A549 (cell line): ENCODE measurements at regions not wholly inside any gene's neighbourhood (a gene's known extent, or its start where the extent isn't known, plus 50 kb on each side); places are given as distances from the start of the nearest gene placed in this dataset.
"Not testable (repeated sequence)": the region's sequence is repeated elsewhere in the genome, so short reads cannot be mapped to it uniquely, and the experiment has no call there.

ENCODE experiments used
- ATAC-seq, 2 experiments: fragments of 200-7000 bp in 1 of 2; fragments of >200 bp in 1 of 2; cut with Nextera tagmentation in 1 of 2; cut with Tn5 transposase in 1 of 2; 3 replicates each; pipeline versions ENCODE4 v1.8.0 to v1.9.1; 2018 to 2020; ENCODE audit warnings: mild to moderate bottlenecking in 1 of 2, moderate library complexity in 1 of 2
- CTCF ChIA-PET: fragments of 300-600 bp; sonication (Branson Sonifier 250); formaldehyde crosslinking; extraction: SDS; loops from one replicate; lab custom pipeline; 2021; ENCODE audit warnings: antibody characterized with exemption, inconsistent platforms; lab: Yijun Ruan, JAX
- POLR2A ChIA-PET: fragments of 350-600 bp; formaldehyde crosslinking; extraction: SDS; loops from one replicate; lab custom pipeline; 2021; ENCODE audit warnings: antibody characterized with exemption, inconsistent platforms; lab: Yijun Ruan, JAX
- DNase-seq, 2 experiments: peaks; one replicate each; pipeline versions ENCODE4 v3.0.0 to v3.0.0-alpha.2; 2011 to 2016; ENCODE audit warnings: low read depth in 1 of 2, low spot score in 1 of 2
- FAIRE-seq: peaks from 2 replicates; lab custom pipeline; 2011; peaks lifted over from hg19 to GRCh38; lab: Jason Lieb, UNC
- H3K27ac ChIP-seq, 2 experiments: fragments of >200 bp; sonication (Bioruptor Twin); formaldehyde crosslinking; 3 replicates each; pipeline ENCODE4 v1.5.1; 2016 to 2017
- H3K4me1 ChIP-seq: fragments of >200 bp; sonication (Bioruptor Twin); formaldehyde crosslinking; 3 replicates; pipeline ENCODE4 v1.6.1; 2016
- H3K4me2 ChIP-seq: fragments of >200 bp; sonication (Bioruptor Twin); formaldehyde crosslinking; 3 replicates; pipeline ENCODE4 v1.6.1; 2016
- H3K4me3 ChIP-seq: fragments of >200 bp; sonication (Bioruptor Twin); formaldehyde crosslinking; 3 replicates; pipeline ENCODE4 v1.5.1; 2016
- H3K9me3 ChIP-seq: fragments of >200 bp; sonication (Bioruptor Twin); formaldehyde crosslinking; 3 replicates; pipeline ENCODE4 v1.6.1; 2016
- CBX2 ChIP-seq: fragments of 200-600 bp; sonication (generic); IDR thresholded peaks from 2 replicates; pipeline ENCODE4 v1.6.1; 2016; ENCODE audit warnings: low read depth, mild to moderate bottlenecking, borderline replicate concordance
- CHD2 ChIP-seq: fragments of 150-350 bp; IDR thresholded peaks from 2 replicates; pipeline ENCODE4 v1.6.1; 2014; ENCODE audit warnings: low read length; ENCODE audit not compliant: partially characterized antibody
- CHD4 ChIP-seq: fragments of 200-600 bp; sonication (generic); IDR thresholded peaks from 2 replicates; pipeline ENCODE4 v1.6.1; 2016; ENCODE audit warnings: antibody characterized with exemption, mild to moderate bottlenecking, borderline replicate concordance
- EHMT2 ChIP-seq: fragments of 200-600 bp; sonication (generic); IDR thresholded peaks from 2 replicates; pipeline ENCODE4 v1.6.1; 2016; ENCODE audit warnings: antibody characterized with exemption, low read depth, mild to moderate bottlenecking, moderate library complexity
- ELK1 ChIP-seq: fragments of 150-350 bp; IDR thresholded peaks from 2 replicates; pipeline ENCODE4 v1.6.1; 2014; ENCODE audit warnings: low read depth, mild to moderate bottlenecking, low read length
- EP300 ChIP-seq, 2 experiments: fragments of >200 bp; sonication (Bioruptor Twin); formaldehyde crosslinking; IDR thresholded peaks; 2 replicates in 1 of 2; 3 replicates in 1 of 2; pipeline ENCODE4 v1.6.1; 2016 to 2017
- FOSL2 ChIP-seq, 2 experiments: fragments of 450-650 bp in 1 of 2; fragments of >200 bp in 1 of 2; sonication (Bioruptor Twin) in 1 of 2; formaldehyde crosslinking; IDR thresholded peaks; 2 replicates each; pipeline versions ENCODE4 v1.5.0 to v1.6.1; 2016 to 2020; ENCODE audit warnings: mild to moderate bottlenecking in 1 of 2, moderate library complexity in 1 of 2
- FOXS1 ChIP-seq: fragments of 250-450 bp; sonication (Bioruptor Pico); IDR thresholded peaks from 2 replicates; pipeline ENCODE4 v1.5.0; 2020; ENCODE audit warnings: mild to moderate bottlenecking, moderate library complexity
- HES2 ChIP-seq: fragments of >200 bp; sonication (Bioruptor Twin); formaldehyde crosslinking; IDR thresholded peaks from 2 replicates; pipeline ENCODE4 v1.6.1; 2016
- HOXB5 ChIP-seq: fragments of 250-450 bp; sonication (Bioruptor Pico); IDR thresholded peaks from 2 replicates; pipeline ENCODE4 v1.5.0; 2020; ENCODE audit warnings: mild to moderate bottlenecking, moderate library complexity
- JUN ChIP-seq, 2 experiments: fragments of >200 bp; sonication (Bioruptor Twin); formaldehyde crosslinking; IDR thresholded peaks; 2 replicates in 1 of 2; 3 replicates in 1 of 2; pipeline ENCODE4 v1.6.1; 2016 to 2017
- MAFK ChIP-seq: fragments of 450-650 bp; IDR thresholded peaks from 2 replicates; pipeline ENCODE4 v1.6.1; 2014; ENCODE audit not compliant: partially characterized antibody
- MYC ChIP-seq: IDR thresholded peaks from 2 replicates; pipeline ENCODE4 v1.6.1; 2012; ENCODE audit warnings: mild to moderate bottlenecking, inconsistent platforms, low read length, improper control_type of control experiment, borderline replicate concordance
- NFE2L2 ChIP-seq: fragments of 150-350 bp; conservative IDR thresholded peaks from 2 replicates; pipeline ENCODE4 v1.6.1; 2014; ENCODE audit warnings: low read length
- NR3C1 ChIP-seq: fragments of >200 bp; sonication (Bioruptor Twin); formaldehyde crosslinking; IDR thresholded peaks from 3 replicates; pipeline ENCODE4 v1.6.1; 2017
- RAD21 ChIP-seq, 2 experiments: fragments of >200 bp in 1 of 2; sonication (Bioruptor Twin) in 1 of 2; formaldehyde crosslinking in 1 of 2; IDR thresholded peaks in 1 of 2; conservative IDR thresholded peaks in 1 of 2; 2 replicates in 1 of 2; 3 replicates in 1 of 2; pipeline ENCODE4 v1.6.1; 2012 to 2018; ENCODE audit warnings: inconsistent platforms in 1 of 2
- SMC3 ChIP-seq: fragments of >200 bp; sonication (Bioruptor Twin); formaldehyde crosslinking; IDR thresholded peaks from 3 replicates; pipeline ENCODE4 v1.6.1; 2018; ENCODE audit warnings: inconsistent platforms
- ZFP36 ChIP-seq: fragments of 450-650 bp; IDR thresholded peaks from 2 replicates; pipeline ENCODE4 v1.6.1; 2014; ENCODE audit warnings: borderline replicate concordance; ENCODE audit not compliant: partially characterized antibody
- whole genome bisulfite sequencing: methylation state at CpG from one replicate; pipeline ENCODE4 v1.1.6; 2017; ENCODE audit errors: missing lambda C conversion rate; 5-methylcytosine and 5-hydroxymethylcytosine counted together
- TF ChIP-seq, protein P1 (sequence below): fragments of 250-450 bp; sonication (Bioruptor Pico); IDR thresholded peaks from 2 replicates; pipeline ENCODE4 v1.5.0; 2020; ENCODE audit warnings: low read depth, mild to moderate bottlenecking, moderate library complexity
- TF ChIP-seq, protein P2 (sequence below): fragments of 200-600 bp; sonication (generic); IDR thresholded peaks from 2 replicates; pipeline ENCODE4 v1.6.1; 2016; ENCODE audit warnings: antibody characterized with exemption, mild to moderate bottlenecking, moderate library complexity
- TF ChIP-seq, protein P3 (sequence below): fragments of >200 bp; sonication (Bioruptor Twin); formaldehyde crosslinking; IDR thresholded peaks from 3 replicates; pipeline ENCODE4 v1.5.1; 2016
- TF ChIP-seq, protein P4 (sequence below): fragments of 450-650 bp; IDR thresholded peaks from 2 replicates; pipeline ENCODE4 v1.6.1; 2014; ENCODE audit warnings: antibody characterized with exemption

- ChIA-PET CTCF (interaction anchor here (0.6 kb wide), 1 partner anchor 32 kb away, joined by 3 read pairs; no protein-coding TSS in a partner anchor), POLR2A (no interaction called here)
- Histone ChIP-seq H3K4me3 (no peak overlapping the region), H3K4me2 (no peak overlapping the region), H3K9me3 (no peaks in the 10 kb centered on the region), H3K27ac (no peak overlapping the region), H3K4me1 (peaks cover 8% of the 10 kb centered on the region; the same call in 2 of the 3 replicates)
- DNase-seq (no peak), ATAC-seq (no peak), FAIRE-seq (no peak)
- 91% methylated on average over 5 of the region's 5 CpGs for whole genome bisulfite sequencing
- TF ChIP-seq, protein P1, sequence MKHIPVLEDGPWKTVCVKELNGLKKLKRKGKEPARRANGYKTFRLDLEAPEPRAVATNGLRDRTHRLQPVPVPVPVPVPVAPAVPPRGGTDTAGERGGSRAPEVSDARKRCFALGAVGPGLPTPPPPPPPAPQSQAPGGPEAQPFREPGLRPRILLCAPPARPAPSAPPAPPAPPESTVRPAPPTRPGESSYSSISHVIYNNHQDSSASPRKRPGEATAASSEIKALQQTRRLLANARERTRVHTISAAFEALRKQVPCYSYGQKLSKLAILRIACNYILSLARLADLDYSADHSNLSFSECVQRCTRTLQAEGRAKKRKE, result no peak
- no peak for TF ChIP-seq FOSL2 (IDR thresholded peaks at IDR 0.05)
- TF ChIP-seq FOSL2 (CRISPR knock-in tag; IDR thresholded peaks at IDR 0.05), result no peak
- TF ChIP-seq HOXB5 (CRISPR knock-in tag), result no peak
- no peak for TF ChIP-seq ZFP36
- no peak for TF ChIP-seq ELK1
- TF ChIP-seq, protein P2, sequence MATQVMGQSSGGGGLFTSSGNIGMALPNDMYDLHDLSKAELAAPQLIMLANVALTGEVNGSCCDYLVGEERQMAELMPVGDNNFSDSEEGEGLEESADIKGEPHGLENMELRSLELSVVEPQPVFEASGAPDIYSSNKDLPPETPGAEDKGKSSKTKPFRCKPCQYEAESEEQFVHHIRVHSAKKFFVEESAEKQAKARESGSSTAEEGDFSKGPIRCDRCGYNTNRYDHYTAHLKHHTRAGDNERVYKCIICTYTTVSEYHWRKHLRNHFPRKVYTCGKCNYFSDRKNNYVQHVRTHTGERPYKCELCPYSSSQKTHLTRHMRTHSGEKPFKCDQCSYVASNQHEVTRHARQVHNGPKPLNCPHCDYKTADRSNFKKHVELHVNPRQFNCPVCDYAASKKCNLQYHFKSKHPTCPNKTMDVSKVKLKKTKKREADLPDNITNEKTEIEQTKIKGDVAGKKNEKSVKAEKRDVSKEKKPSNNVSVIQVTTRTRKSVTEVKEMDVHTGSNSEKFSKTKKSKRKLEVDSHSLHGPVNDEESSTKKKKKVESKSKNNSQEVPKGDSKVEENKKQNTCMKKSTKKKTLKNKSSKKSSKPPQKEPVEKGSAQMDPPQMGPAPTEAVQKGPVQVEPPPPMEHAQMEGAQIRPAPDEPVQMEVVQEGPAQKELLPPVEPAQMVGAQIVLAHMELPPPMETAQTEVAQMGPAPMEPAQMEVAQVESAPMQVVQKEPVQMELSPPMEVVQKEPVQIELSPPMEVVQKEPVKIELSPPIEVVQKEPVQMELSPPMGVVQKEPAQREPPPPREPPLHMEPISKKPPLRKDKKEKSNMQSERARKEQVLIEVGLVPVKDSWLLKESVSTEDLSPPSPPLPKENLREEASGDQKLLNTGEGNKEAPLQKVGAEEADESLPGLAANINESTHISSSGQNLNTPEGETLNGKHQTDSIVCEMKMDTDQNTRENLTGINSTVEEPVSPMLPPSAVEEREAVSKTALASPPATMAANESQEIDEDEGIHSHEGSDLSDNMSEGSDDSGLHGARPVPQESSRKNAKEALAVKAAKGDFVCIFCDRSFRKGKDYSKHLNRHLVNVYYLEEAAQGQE, result no peak
- no peak for TF ChIP-seq CHD4
- no peak for TF ChIP-seq SMC3
- TF ChIP-seq RAD21 (conservative IDR thresholded peaks at IDR 0.05 in 1 of 2, IDR thresholded peaks at IDR 0.05 in 1 of 2), result no peak
These were observed 65.1 kb upstream of the TBL1XR1 start for GRCh38 chr3:177262396-177262795.

- ChIA-PET POLR2A (no interaction called here), CTCF (interaction anchor here (0.6 kb wide), 1 partner anchor 378 kb away, joined by 3 read pairs; no protein-coding TSS in a partner anchor)
- Histone ChIP-seq H3K4me1 (peaks cover 8% of the 10 kb centered on the region; the same call in 2 of the 3 replicates), H3K9me3 (no peaks in the 10 kb centered on the region), H3K4me3 (no peak overlapping the region), H3K27ac (peak overlapping the region; percentile 50 to 78; a peak in 5 of 6 replicates), H3K4me2 (no peak overlapping the region)
- 88% methylated on average over 8 of the region's 8 CpGs for WGBS
- ATAC-seq (peak in 1 of 2 experiments; percentile 38; a peak in 2 of 6 replicates), FAIRE-seq (no peak), DNase-seq (no peak)
- TF ChIP-seq EP300 (IDR thresholded peaks at IDR 0.05) (no peak), NR3C1 (no peak), HES2 (no peak), FOXS1 (CRISPR knock-in tag) (no peak), EHMT2 (no peak), JUN (IDR thresholded peaks at IDR 0.05) (no peak), CBX2 (no peak), MAFK (peak; percentile 84), NFE2L2 (peak; percentile 74), MYC (no peak), CHD2 (no peak), HOXB5 (CRISPR knock-in tag) (no peak)
- TF ChIP-seq, protein P3, sequence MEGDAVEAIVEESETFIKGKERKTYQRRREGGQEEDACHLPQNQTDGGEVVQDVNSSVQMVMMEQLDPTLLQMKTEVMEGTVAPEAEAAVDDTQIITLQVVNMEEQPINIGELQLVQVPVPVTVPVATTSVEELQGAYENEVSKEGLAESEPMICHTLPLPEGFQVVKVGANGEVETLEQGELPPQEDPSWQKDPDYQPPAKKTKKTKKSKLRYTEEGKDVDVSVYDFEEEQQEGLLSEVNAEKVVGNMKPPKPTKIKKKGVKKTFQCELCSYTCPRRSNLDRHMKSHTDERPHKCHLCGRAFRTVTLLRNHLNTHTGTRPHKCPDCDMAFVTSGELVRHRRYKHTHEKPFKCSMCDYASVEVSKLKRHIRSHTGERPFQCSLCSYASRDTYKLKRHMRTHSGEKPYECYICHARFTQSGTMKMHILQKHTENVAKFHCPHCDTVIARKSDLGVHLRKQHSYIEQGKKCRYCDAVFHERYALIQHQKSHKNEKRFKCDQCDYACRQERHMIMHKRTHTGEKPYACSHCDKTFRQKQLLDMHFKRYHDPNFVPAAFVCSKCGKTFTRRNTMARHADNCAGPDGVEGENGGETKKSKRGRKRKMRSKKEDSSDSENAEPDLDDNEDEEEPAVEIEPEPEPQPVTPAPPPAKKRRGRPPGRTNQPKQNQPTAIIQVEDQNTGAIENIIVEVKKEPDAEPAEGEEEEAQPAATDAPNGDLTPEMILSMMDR, result no peak
- TF ChIP-seq, protein P1, result no peak
- TF ChIP-seq, protein P4, sequence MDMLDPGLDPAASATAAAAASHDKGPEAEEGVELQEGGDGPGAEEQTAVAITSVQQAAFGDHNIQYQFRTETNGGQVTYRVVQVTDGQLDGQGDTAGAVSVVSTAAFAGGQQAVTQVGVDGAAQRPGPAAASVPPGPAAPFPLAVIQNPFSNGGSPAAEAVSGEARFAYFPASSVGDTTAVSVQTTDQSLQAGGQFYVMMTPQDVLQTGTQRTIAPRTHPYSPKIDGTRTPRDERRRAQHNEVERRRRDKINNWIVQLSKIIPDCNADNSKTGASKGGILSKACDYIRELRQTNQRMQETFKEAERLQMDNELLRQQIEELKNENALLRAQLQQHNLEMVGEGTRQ, result no peak
These were observed 66.5 kb upstream of the TBL1XR1 start for GRCh38 chr3:177263615-177264368.

DNA sequence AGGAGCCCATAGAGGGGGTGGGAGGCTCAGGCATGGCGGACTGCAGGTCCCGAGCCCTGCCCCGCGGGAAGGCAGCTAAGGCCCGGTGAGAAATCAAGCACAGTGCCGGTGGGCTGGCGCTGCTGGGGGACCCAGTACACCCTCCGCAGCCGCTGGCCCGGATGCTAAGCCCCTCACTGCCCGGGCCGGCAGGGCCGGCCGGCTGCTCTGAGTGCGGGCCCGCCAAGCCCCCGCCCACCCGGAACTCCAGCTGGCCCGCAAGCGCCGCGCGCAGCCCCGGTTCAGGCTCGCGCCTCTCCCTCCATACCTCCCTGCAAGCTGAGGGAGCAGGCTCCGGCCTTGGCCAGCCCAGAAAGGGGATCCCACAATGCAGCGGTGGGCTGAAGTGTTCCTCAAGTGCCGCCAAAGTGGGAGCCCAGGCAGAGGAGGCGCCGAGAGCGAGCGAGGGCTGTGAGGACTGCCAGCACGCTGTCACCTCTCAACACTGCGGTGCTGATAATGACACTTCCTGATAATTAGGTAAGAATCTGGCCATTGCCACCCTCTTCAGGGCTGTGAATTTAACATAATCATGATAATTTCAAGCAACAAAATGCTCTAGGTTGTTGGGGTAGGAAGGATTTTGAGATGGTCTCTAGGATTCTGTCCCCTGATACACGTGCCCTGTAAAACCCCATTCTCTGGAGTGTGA lies 74.7 kb upstream of the TBL1XR1 start:
- WGBS, result 95% methylated on average over 19 of the region's 36 CpGs
- H3K4me3 ChIP-seq, H3K9me3 ChIP-seq, H3K4me2 ChIP-seq, POLR2A ChIA-PET, DNase-seq, H3K27ac ChIP-seq, FAIRE-seq, H3K4me1 ChIP-seq, ATAC-seq, CTCF ChIA-PET: not testable (repeated sequence)
